Ovary (tissue), 7 donors: ENCODE measurements at regions not wholly inside any gene's neighbourhood (a gene's known extent, or its start where the extent isn't known, plus 50 kb on each side); places are given as distances from the start of the nearest gene placed in this dataset.

Experiments
- DNase-seq, 5 donors: peaks; one replicate each; pipeline ENCODE4 v3.0.0-alpha.2; 2019 to 2020
- H3K27ac ChIP-seq, 2 donors: fragments of 200-600 bp; one replicate each; pipeline versions ENCODE4 v1.5.1 to v1.8.0; 2019 to 2022
- H3K27me3 ChIP-seq: fragments of 200-600 bp; one replicate; pipeline ENCODE4 v1.8.0; 2022
- H3K36me3 ChIP-seq: fragments of 200-600 bp; sonication (generic); one replicate; pipeline ENCODE4 v1.5.1; 2019
- H3K4me1 ChIP-seq: one replicate; pipeline ENCODE4 v1.8.1; 2013; ENCODE audit warnings: mild to moderate bottlenecking, moderate library complexity; ENCODE audit not compliant: insufficient read depth
- H3K4me3 ChIP-seq: fragments of 200-600 bp; sonication (generic); one replicate; pipeline ENCODE4 v1.5.1; 2017
- H3K9me3 ChIP-seq, 2 donors: fragments of 200-600 bp in 1 of 2; sonication (generic) in 1 of 2; one replicate each; pipeline versions ENCODE4 v1.5.1 to v1.8.1; 2013 to 2019; ENCODE audit warnings: mild to moderate bottlenecking in 1 of 2, moderate library complexity in 1 of 2
- CTCF ChIP-seq, 3 donors: fragments of 450-650 bp in 2 of 3; fragments of 200-600 bp in 1 of 3; IDR thresholded peaks; one replicate each; pipeline versions ENCODE4 v1.5.1 to v1.8.0; 2016 to 2022; ENCODE audit warnings: antibody characterized with exemption in 3 of 3, mild to moderate bottlenecking in 1 of 3
- EP300 ChIP-seq: sonication (generic); formaldehyde crosslinking; IDR thresholded peaks from one replicate; pipeline ENCODE4 v1.6.1; 2017; ENCODE audit warnings: antibody characterized with exemption
- POLR2A ChIP-seq: fragments of 450-650 bp; IDR thresholded peaks from one replicate; pipeline ENCODE4 v1.6.1; 2017; ENCODE audit warnings: antibody characterized with exemption, mild to moderate bottlenecking, moderate library complexity
- WGBS, 3 donors: extraction: QIAGEN DNeasy Blood & Tissue Kit in 1 of 3; methylation state at CpG; one replicate each; pipeline versions ENCODE4 v1.1.5 to v1.1.7; 2013 to 2017; 5-methylcytosine and 5-hydroxymethylcytosine counted together
- intact Hi-C, 4 donors: fragments of 100-400 bp; cut with DNase I; formaldehyde crosslinking; loops; one replicate each; pipeline versions ENCODE4 v1.11.0 to v1.15.1; 2022 to 2023
- donor health status: DM: no; HTN: no; CAD: no; lungs with moderate emphysema.
- donor health status: DM: no; HTN: no; CAD: no.
- donor health status: Bipolar disorder and iron deficiency.
- donor health status: DM: no; HTN: no; CAD: no.
- donor health status: DM: yes; HTN: yes; CAD: no.

DNA sequence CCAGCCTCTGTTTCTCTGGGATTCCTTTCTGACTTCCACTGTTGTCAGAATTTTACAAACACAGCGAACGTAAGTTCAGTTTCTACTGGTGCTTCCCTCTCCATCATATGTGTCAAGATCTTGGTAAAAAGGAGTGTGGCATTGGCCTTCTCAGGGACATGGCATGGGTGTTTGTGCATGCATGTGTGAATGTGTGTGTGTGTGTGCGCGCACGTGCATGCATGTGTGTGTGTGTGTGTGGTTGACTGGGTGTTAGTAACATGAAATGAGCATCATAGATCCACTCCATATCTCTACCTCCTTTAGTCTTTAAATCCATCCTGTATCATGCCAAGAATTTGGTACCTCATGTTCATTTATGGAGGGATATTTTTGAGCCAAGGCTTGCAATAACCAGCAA is 411.3 kb downstream of the NPHP4 start:
- DNase-seq: no peak
- Histone ChIP-seq H3K4me1 (no peaks in the 10 kb centered on the region), H3K9me3 (no peaks in the 10 kb centered on the region), H3K36me3 (no peaks in the 10 kb centered on the region), H3K4me3 (no peak overlapping the region), H3K27ac (no peak overlapping the region), H3K27me3 (no peaks in the 10 kb centered on the region)
- WGBS, 3 donors: 71 to 87% (median 78%) methylated on average over 5 of the region's 5 CpGs
- no peak for TF ChIP-seq POLR2A
- TF ChIP-seq EP300: no peak
- TF ChIP-seq CTCF (IDR thresholded peaks at IDR 0.05): no peak
- intact Hi-C loops: no loop called here

DNA sequence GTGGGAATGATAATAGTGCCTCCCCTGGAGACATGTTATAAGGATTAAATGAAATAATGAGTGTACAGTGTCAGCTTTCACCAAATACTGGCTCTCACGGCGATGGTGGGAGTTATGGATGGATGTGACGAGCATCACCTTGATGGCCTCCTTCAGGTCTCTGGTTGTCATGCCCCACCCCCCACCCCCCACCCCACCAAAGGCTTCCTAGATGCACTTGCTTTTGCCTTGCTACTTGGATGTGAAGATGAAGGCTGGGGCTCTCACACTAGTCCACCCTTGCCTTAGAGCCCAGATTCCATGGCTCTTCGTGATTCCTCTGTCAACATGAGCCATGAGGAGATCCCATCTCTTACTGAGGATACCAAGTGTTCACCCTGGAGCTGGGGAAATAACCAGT is 412.3 kb downstream of the NPHP4 start:
- intact Hi-C loops: no loop called here
- WGBS, 3 donors: 82 to 92% (median 92%) methylated on average over 4 of the region's 4 CpGs
- Histone ChIP-seq H3K36me3 (no peaks in the 10 kb centered on the region), H3K9me3 (no peaks in the 10 kb centered on the region), H3K27ac (no peak overlapping the region), H3K27me3 (no peaks in the 10 kb centered on the region), H3K4me3 (no peak overlapping the region), H3K4me1 (no peaks in the 10 kb centered on the region)
- TF ChIP-seq EP300 (no peak), CTCF (IDR thresholded peaks at IDR 0.05) (no peak), POLR2A (no peak)
- no peak for DNase-seq

DNA sequence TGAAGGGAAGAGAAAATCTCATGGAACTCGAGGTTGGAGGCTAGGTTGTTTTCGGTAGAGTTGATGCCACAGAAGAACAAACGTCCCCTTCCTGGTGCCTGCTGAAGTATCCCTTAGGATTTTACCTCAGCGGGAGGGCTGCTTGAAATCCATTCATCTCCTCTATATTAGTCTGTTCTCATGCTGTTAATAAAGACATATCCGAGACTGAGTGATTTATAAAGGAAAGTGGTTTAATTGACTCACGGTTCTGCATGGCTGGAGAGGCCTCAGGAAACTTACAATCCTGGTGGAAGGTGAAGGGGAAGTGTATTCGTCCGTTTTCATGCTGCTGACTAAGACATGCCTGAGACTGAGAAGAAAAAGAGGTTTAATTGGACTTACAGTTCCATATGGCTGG is 413.5 kb downstream of the NPHP4 start:
- H3K27ac ChIP-seq: no peak overlapping the region
- TF ChIP-seq EP300 (no peak), CTCF (IDR thresholded peaks at IDR 0.05) (no peak), POLR2A (no peak)
- H3K36me3 ChIP-seq: no peaks in the 10 kb centered on the region
- H3K4me3 ChIP-seq: no peak overlapping the region
- H3K4me1 ChIP-seq: no peaks in the 10 kb centered on the region
- no peaks in the 10 kb centered on the region for H3K27me3 ChIP-seq
- no peaks in the 10 kb centered on the region for H3K9me3 ChIP-seq
- intact Hi-C loops: no loop called here
- DNase-seq: no peak
- WGBS, 3 donors: 63 to 76% (median 73%) methylated on average over 8 of the region's 8 CpGs

DNA sequence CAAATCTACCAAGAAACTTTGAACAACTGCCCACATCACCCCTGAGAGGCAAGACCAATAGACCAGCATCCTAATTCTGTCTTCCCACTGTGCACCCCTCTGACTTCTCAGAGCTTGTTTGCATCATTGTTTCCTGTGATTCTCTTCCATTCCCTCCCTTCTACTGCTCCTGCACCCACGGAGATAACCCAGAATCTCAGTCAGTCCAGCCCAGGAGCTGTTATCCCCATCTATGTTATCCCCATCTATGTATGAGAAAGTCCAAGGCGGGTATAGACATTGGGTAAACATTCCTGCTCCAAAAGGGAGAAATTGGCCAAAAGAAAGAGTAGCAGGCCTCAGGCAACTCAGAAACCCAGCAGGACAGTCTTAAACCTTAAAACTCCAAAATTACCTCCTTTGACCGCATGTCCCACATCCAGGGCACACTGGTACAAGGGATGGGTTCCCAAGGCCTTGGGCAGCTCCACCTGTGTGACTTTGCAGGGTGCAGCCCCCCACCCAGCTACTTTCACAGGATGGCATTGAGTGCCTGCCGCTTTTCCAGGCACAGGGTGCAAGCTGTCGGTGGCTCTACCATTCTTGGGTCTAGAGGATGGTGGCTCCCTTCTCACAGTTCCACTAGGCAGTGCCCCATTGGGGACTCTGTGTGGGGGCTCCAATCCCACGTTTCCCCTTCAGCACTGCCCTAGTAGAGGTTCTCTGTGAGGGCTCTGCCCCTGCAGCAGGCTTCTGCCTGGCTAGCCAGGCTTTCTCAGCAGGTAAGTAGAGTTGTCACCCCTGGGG is 414.8 kb downstream of the NPHP4 start:
- intact Hi-C loops: no loop called here
- no peak for TF ChIP-seq CTCF (IDR thresholded peaks at IDR 0.05)
- TF ChIP-seq POLR2A: no peak
- TF ChIP-seq EP300: no peak
- H3K4me1 ChIP-seq: no peaks in the 10 kb centered on the region
- no peaks in the 10 kb centered on the region for H3K36me3 ChIP-seq
- DNase-seq: no peak
- no peaks in the 10 kb centered on the region for H3K9me3 ChIP-seq
- H3K27me3 ChIP-seq: no peaks in the 10 kb centered on the region
- no peak overlapping the region for H3K27ac ChIP-seq
- 61 to 78% (median 70%) methylated on average over 6 of the region's 6 CpGs for WGBS, 3 donors
- no peak overlapping the region for H3K4me3 ChIP-seq
